GM19239 (cell line): ENCODE measurements at regions not wholly inside any gene's neighbourhood (a gene's known extent, or its start where the extent isn't known, plus 50 kb on each side); places are given as distances from the start of the nearest gene placed in this dataset.
"Not testable (repeated sequence)": the region's sequence is repeated elsewhere in the genome, so short reads cannot be mapped to it uniquely, and the experiment has no call there.

Source experiments
- DNase-seq: peaks from one replicate; pipeline ENCODE4 v3.0.0; 2011; ENCODE audit warnings: low spot score; ENCODE audit not compliant: insufficient read length
- FAIRE-seq: peaks from 2 replicates; lab custom pipeline; 2011; peaks lifted over from hg19 to GRCh38; lab: Jason Lieb, UNC

GRCh38 chr3:180743813-180744590 is 64.7 kb upstream of the CCDC39 start:
- no peak for DNase-seq
- FAIRE-seq: no peak

DNA sequence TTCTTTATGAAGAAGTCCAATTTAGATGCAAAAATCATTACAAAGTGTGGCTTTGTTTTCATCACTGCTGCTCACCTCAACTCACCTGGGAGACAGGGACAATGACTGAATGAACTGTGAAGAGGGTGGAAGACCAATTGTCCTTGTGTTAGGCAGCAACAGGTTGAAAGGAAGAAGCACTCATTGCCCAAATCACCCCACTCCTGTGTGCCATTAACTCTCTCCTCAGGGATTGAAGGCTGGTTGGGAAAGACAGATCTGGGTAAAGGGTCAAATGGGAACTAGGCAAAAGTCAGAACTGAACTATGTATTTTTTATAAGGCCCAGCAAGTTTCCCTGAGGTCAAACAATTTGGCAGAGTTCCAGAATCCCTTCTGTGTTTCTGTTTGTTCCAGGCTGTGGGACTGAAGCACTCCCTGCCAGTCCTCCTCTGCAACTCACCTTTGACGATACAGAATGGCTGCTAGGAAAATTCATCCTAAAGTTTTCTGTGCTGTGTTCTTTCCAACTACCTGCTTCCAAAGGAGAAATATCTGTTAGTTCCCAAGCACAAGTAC is 68.6 kb upstream of the CCDC39 start:
- DNase-seq: no peak
- FAIRE-seq: no peak

- FAIRE-seq: no peak
- DNase-seq: no peak
These were observed 70.0 kb upstream of the CCDC39 start for GRCh38 chr3:180749322-180749721.

DNA sequence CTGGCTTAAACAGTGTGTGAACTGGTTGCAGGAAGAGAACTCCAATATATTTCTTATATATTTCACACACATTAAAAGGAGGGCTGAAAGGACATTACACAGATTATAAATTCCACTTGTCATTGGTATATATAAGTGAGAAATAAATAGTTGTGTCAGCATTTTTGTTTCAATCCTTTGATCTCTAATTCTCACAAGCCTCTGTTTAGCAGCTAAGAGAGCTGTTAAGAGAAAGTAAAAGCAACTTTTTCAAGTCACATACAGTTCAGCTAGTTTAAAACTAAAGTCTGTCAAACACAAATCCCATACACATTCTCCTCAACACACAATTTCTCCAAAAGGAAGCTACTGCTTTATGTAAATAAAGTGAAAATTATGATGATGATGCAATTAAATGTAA is 70.5 kb upstream of the CCDC39 start:
- FAIRE-seq (no peak), DNase-seq (no peak)

- DNase-seq: no peak
- no peak for FAIRE-seq
These were observed 76.3 kb upstream of the CCDC39 start for GRCh38 chr3:180755556-180755955.

DNA sequence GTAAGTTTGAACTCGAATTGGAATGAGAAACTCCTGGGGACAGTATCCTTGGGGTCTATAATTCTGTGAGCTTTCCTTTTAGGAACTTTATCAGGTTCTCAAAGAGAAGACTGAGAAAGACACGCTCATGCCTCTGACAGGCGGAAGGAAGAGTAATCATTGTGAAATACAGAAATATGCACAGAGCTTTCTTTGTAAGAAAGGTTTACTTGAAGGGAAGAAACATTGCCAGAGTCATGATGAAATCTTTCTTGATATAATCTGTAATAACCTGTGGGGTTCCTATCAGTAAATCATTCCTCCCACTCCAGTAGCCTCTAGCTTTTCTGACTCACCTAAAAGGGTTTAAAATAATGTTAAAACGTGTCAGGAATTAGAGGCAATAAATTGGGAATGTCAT is 83.6 kb upstream of the CCDC39 start:
- DNase-seq (no peak), FAIRE-seq (no peak)

DNA sequence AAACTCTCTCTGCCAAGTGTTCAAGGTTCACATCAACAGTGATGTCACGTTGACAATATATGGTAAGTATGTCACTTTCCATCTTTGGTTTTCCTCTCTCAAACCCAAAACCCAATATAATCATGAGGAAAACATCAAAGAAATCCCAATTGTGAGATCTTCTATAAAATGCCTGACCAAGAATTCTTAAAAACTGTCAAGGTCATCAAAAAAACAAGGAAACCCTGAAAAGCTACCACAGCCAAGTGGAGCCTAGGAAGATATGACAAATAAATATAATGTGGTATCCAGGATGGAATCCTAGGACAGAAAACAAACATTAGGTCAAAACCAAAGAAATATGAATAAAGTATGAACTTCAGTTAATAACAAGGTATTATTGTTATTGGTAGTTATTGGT is 85.2 kb upstream of the CCDC39 start:
- no peak for FAIRE-seq
- no peak for DNase-seq

GRCh38 chr3:180770639-180771038 is 91.3 kb upstream of the CCDC39 start:
- FAIRE-seq: no peak

GRCh38 chr3:180776433-180776832 is 97.1 kb upstream of the CCDC39 start:
- DNase-seq: no peak
- FAIRE-seq: no peak

More at GRCh38 chr3:180770639-180771038, 91.3 kb upstream of the CCDC39 start:
- no peak for DNase-seq

DNA sequence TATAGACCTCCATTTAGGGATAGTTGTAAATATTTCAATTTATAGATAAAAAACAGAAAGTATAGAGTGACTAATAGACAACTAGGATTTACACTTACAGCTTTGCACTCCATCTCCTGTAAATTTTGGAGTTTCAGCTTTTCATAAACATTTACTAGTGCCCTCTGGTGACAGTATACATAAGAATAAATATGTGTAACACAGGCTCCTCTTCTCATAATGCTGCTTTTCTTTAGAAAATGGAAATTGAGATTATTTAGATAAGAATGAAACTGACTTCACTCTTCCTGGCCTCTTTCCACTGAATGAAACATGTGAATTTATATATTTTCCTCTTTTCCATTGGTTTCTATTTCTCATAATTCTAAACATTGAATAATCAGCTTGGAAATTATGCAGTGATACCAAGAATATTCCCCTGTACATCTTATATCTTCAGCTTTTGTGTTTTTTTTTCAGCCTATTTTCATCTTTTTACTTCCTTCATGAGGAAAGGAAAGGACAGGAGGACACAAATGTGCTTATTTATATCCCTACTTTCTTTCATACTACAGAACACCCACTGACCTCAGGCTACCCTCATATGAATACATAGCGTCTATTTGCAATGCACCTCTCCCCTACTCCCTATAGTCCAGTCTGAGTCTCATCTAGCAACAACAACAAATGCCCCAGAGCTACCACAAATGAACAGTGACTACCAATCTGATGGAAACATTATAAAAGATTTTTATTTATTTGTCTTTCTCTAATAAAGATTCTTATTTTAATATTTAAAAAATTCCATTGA is 103.1 kb upstream of the CCDC39 start:
- no peak for DNase-seq

DNA sequence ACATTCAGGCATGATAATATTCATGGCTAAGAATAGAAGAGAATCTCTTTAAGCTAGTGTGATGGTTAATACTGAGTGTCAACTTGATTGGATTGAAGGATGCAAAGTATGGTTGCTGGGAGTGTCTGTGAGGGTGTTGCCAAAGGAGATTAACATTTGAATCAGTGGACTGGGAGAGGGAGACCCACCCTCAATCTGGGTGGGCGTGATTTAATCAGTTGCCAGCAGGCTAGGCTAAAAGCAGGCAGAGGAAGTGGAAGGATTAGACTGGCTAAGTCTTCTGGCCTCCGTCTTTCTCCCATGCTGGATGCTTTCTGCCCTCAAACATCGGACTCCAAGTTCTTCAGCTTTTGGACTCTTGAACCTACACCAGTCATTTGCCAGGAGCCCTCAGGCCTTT is 106.9 kb upstream of the CCDC39 start:
- not testable (repeated sequence) for DNase-seq, FAIRE-seq

More for the DNA sequence above, 103.1 kb upstream of the CCDC39 start:
- FAIRE-seq: no peak

DNA sequence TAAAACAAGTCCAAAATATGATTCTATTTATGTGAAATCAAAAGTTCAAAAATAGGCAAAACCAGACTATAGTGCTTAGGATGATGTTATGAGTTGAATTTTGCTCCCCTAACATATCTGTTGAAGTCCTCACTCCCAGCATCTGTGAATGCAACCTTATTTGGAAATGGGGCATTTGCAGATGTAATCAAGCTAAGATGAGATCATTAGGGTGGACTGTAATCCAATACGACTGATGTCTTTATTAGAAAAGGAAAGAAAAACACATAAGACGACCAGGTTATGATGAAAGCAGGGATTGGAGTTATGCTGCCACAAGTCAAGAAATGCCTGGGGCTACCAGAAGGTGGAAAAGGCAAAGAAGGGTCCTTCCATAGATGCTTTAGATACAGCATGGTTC is 110.5 kb upstream of the CCDC39 start:
- no peak for DNase-seq
- no peak for FAIRE-seq

GRCh38 chr3:180798197-180798596 is 114.3 kb upstream of the FXR1 start:
- DNase-seq (no peak), FAIRE-seq (no peak)

- no peak for DNase-seq
- FAIRE-seq: no peak
These were observed 109.6 kb upstream of the FXR1 start for GRCh38 chr3:180802837-180803236.

DNA sequence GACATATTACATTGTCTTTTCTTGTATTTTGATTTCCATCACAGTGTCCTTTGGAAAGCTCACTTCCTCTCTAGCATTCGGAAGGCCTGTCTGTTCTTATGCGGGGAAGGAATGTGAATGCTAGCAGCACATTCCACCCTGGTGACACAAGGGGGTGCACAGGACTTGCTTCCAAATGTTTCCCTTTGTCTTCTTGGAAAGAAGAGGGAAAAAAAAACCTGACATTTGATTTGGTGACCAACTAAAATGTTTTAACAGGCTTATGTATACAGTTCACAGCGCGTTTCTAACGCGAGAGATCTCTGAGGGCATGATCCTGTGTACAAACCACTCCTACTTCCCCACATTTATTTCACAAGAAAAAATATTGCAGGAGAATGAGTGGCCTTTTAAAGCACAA is 107.6 kb upstream of the FXR1 start:
- no peak for DNase-seq
- no peak for FAIRE-seq

DNA sequence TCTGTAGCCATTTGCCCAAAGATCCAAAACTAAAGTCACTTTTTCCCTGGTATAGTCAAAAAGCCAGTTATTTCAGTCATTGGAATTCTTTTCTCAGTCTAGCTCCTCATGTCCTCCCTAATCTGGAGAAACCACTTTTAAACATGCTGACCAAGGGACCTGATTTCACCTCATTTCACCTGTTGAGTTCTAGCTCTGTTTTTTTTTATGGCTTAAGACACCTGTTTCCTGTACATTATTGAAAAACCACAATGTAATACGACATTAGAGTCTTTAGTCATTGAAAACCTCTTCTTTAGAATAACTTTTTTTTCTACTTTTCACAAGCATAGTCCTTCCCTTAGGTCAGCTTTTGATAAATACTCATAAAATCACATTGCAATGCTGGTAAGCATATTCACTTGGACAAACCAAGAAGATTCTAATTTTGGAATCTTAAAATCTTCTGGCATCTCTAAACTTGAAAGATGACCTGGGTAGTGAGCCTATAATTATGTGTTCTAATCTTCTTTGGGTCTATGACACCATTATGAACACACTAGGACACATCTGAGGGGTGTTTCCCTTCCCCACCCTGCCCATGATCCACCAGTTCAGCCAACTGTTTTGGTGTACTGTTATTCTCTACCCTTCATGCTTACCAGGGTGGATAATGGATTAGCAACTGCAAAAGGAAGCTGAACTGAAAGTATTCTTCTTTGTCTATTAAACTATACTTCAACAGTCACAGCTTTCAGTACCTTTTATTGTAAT is 103.5 kb upstream of the FXR1 start:
- no peak for DNase-seq
- FAIRE-seq: no peak

GRCh38 chr3:180820400-180820799 is 92.1 kb upstream of the FXR1 start:
- FAIRE-seq (no peak), DNase-seq (no peak)

GRCh38 chr3:180825964-180826363 is 86.5 kb upstream of the FXR1 start:
- DNase-seq (no peak), FAIRE-seq (no peak)

DNA sequence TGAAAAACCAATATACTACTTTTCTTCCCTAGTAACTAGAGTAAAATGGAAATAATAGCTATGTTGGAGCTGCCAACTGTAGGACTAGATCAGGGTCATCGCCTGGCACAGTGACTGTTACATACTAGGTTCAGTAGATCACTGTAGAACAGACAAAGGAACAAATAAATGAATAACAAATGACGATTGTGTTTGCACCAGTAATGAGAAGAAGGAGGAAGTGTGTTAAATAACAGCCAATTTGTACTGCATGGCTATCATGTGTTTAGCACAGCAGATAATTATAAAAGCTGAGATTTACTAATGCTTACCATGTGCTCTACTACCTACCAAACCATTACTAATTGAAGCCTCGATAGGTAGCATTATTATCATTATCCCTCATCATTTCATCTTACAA is 85.3 kb upstream of the FXR1 start:
- no peak for FAIRE-seq
- no peak for DNase-seq

- DNase-seq (no peak), FAIRE-seq (no peak)
These were observed 84.3 kb upstream of the FXR1 start for GRCh38 chr3:180828001-180828720.
